ENCODE measurements at regions not wholly inside any gene's neighbourhood (a gene's known extent, or its start where the extent isn't known, plus 50 kb on each side); places are given as distances from the start of the nearest gene placed in this dataset.

DNA sequence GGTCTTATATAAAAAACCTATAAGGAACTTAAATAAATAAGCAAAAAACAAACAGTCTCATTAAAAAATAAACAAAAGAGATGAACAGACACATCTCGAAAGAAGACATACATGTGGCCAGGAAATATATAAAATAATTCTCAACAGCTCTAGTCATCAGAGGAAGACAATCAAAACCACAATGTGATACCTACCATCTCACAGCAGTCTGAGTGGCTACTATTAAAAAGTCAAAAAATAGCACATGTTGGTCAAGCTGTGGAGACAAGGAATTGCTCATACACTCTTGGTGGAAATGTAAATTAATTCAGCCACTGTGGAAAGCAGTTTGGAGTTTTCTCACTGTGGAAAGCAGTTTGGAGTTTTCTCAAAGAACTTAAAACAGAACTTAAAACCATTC lies 100.3 kb upstream of the ADAMTS5 start (continued):
- TF ChIP-seq, protein P1, sequence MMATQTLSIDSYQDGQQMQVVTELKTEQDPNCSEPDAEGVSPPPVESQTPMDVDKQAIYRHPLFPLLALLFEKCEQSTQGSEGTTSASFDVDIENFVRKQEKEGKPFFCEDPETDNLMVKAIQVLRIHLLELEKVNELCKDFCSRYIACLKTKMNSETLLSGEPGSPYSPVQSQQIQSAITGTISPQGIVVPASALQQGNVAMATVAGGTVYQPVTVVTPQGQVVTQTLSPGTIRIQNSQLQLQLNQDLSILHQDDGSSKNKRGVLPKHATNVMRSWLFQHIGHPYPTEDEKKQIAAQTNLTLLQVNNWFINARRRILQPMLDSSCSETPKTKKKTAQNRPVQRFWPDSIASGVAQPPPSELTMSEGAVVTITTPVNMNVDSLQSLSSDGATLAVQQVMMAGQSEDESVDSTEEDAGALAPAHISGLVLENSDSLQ (IDR thresholded peaks at IDR 0.05) = no peak

DNA sequence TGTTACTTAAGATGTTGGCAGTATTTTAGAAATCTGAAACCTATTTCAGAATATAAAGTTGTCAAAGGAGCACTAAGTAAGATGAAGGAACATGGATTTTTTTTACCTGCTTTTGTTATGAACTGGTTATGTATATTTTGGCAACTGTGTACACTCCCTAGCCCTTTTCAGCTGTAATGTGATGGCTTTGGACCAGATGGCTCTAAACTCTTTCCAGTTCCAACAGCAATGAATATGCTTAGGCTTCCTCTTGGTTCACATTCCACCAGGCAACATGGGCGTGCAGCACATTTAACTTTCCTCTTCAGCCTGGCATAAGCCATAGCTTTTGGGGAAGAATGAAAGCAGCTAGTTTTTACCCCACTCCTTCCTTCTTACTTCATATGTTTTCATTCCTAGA lies 95.6 kb upstream of the ADAMTS5 start:
- in situ Hi-C loops (cut with MboI) = no loop called here
- no peak for FAIRE-seq
- DNase-seq (ENCODE audit: extremely low read depth in 1 of 4, low spot score in 3 of 4) = no peak
- Histone ChIP-seq H3K4me3 (no peak overlapping the region), H4K20me1 (replicated peaks; ENCODE audit: control insufficient read depth, insufficient read depth, low read length) (no peaks in the 10 kb centered on the region), H3K36me3 (ENCODE audit: control insufficient read depth, insufficient read depth, low read length) (no peaks in the 10 kb centered on the region), H3K9ac (ENCODE audit: insufficient read depth in 1 of 2, low read depth in 2 of 2, low read length in 2 of 2) (no peak overlapping the region), H2AFZ (ENCODE audit: low read depth, low read length) (no peak overlapping the region), H3K9me3 (replicated peaks; ENCODE audit: control insufficient read depth, insufficient read depth, low read depth, low read length) (0 out of 2 replicates have a peak, but pooled peaks cover under 1% of the 10 kb centered on the region), H3K27me3 (ENCODE audit: control insufficient read depth in 2 of 2, insufficient read depth in 2 of 2, low read length in 2 of 2) (no peaks in the 10 kb centered on the region), H3K27ac (ENCODE audit: extremely low read depth, low read depth, low read length) (no peak overlapping the region), H3K9me1 (ENCODE audit: control insufficient read depth, insufficient read depth, low read length) (no peaks in the 10 kb centered on the region), H3K79me2 (ENCODE audit: control insufficient read depth, insufficient read depth, low read length) (no peaks in the 10 kb centered on the region), H3K4me2 (ENCODE audit: insufficient read depth, low read length) (no peak overlapping the region), H3K4me1 (replicated peaks in 1 of 2; ENCODE audit: control insufficient read depth in 2 of 2, insufficient read depth in 2 of 2, low read length in 2 of 2) (no peaks in the 10 kb centered on the region)
- intact Hi-C loops (cut with micrococcal nuclease) = no loop called here
- BruUV-seq (replicated peaks) = no TSS peak
- POLR2A ChIA-PET = no interaction called here
- 0% methylated on average over 1 of the region's 1 CpG for WGBS (ENCODE audit: insufficient coverage, low coverage, missing lambda C conversion rate)
- no peak for TF ChIP-seq HDAC2 (IDR thresholded peaks at IDR 0.05)
- TF ChIP-seq CREB5 (CRISPR knock-in tag; IDR thresholded peaks at IDR 0.05) = no peak
- no peak for TF ChIP-seq E2F1 (CRISPR knock-in tag; IDR thresholded peaks at IDR 0.05)
- TF ChIP-seq, protein P2, sequence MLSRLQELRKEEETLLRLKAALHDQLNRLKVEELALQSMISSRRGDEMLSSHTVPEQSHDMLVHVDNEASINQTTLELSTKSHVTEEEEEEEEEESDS (CRISPR knock-in tag; IDR thresholded peaks at IDR 0.05) = no peak
- TF ChIP-seq, protein P3, sequence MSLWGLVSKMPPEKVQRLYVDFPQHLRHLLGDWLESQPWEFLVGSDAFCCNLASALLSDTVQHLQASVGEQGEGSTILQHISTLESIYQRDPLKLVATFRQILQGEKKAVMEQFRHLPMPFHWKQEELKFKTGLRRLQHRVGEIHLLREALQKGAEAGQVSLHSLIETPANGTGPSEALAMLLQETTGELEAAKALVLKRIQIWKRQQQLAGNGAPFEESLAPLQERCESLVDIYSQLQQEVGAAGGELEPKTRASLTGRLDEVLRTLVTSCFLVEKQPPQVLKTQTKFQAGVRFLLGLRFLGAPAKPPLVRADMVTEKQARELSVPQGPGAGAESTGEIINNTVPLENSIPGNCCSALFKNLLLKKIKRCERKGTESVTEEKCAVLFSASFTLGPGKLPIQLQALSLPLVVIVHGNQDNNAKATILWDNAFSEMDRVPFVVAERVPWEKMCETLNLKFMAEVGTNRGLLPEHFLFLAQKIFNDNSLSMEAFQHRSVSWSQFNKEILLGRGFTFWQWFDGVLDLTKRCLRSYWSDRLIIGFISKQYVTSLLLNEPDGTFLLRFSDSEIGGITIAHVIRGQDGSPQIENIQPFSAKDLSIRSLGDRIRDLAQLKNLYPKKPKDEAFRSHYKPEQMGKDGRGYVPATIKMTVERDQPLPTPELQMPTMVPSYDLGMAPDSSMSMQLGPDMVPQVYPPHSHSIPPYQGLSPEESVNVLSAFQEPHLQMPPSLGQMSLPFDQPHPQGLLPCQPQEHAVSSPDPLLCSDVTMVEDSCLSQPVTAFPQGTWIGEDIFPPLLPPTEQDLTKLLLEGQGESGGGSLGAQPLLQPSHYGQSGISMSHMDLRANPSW (CRISPR knock-in tag; IDR thresholded peaks at IDR 0.05) = no peak
- TF ChIP-seq LARP7 (IDR thresholded peaks at IDR 0.05) = no peak
- no peak for TF ChIP-seq TAF9B (IDR thresholded peaks at IDR 0.05; ENCODE audit: partially characterized antibody)
- TF ChIP-seq CREBBP (IDR thresholded peaks at IDR 0.05; ENCODE audit: low read depth, low read length) = no peak
- no peak for TF ChIP-seq SIN3B (IDR thresholded peaks at IDR 0.05; ENCODE audit: low read depth)
- no peak for TF ChIP-seq HEY1 (CRISPR knock-in tag; IDR thresholded peaks at IDR 0.05; ENCODE audit: borderline replicate concordance)
- TF ChIP-seq MECOM (CRISPR knock-in tag; IDR thresholded peaks at IDR 0.05) = no peak
- CTCF ChIA-PET (ENCODE audit: low intra/inter-chr PET ratio) = no interaction called here
- no peak for ATAC-seq
